H9 (cell line): ENCODE measurements at regions not wholly inside any gene's neighbourhood (a gene's known extent, or its start where the extent isn't known, plus 50 kb on each side); places are given as distances from the start of the nearest gene placed in this dataset.

Source experiments
- DNase-seq: peaks from one replicate; pipeline ENCODE4 v3.0.0-alpha.2; 2017
- H2AFZ ChIP-seq: one replicate; pipeline ENCODE4 v1.6.1; 2013; ENCODE audit warnings: mild to moderate bottlenecking, low read length, control low read depth, moderate library complexity
- H2AK5ac ChIP-seq: 2 replicates; pipeline ENCODE4 v1.6.1; 2013; ENCODE audit warnings: low read length, control low read depth, mixed read lengths; ENCODE audit not compliant: insufficient read length
- H2BK120ac ChIP-seq: one replicate; pipeline ENCODE4 v1.6.1; 2013; ENCODE audit warnings: low read depth, mild to moderate bottlenecking, low read length, control low read depth, inconsistent platforms; ENCODE audit not compliant: poor library complexity, severe bottlenecking
- H2BK12ac ChIP-seq: 2 replicates; pipeline ENCODE4 v1.6.1; 2013; ENCODE audit warnings: low read length, control low read depth, mixed read lengths, low read depth; ENCODE audit not compliant: insufficient read length
- H2BK15ac ChIP-seq: 2 replicates; pipeline ENCODE4 v1.6.1; 2013; ENCODE audit warnings: low read depth, low read length, control low read depth
- H2BK20ac ChIP-seq: one replicate; pipeline ENCODE4 v1.6.1; 2013; ENCODE audit warnings: low read depth, mild to moderate bottlenecking, low read length, control low read depth, inconsistent platforms; ENCODE audit not compliant: poor library complexity, severe bottlenecking
- H2BK5ac ChIP-seq: 2 replicates; pipeline ENCODE4 v1.6.1; 2013; ENCODE audit warnings: low read length, control low read depth, mixed read lengths; ENCODE audit not compliant: insufficient read length
- H3K14ac ChIP-seq: 2 replicates; pipeline ENCODE4 v1.6.1; 2013; ENCODE audit warnings: low read length, control low read depth; ENCODE audit not compliant: insufficient read depth
- H3K18ac ChIP-seq: 2 replicates; pipeline ENCODE4 v1.6.1; 2013; ENCODE audit warnings: low read depth, mild to moderate bottlenecking, mixed read lengths, low read length, control low read depth; ENCODE audit not compliant: insufficient read length
- H3K23ac ChIP-seq: 2 replicates; pipeline ENCODE4 v1.6.1; 2013; ENCODE audit warnings: low read length, control low read depth, mixed read lengths, low read depth; ENCODE audit not compliant: insufficient read length
- H3K23me2 ChIP-seq: 2 replicates; pipeline ENCODE4 v1.6.1; 2013; ENCODE audit warnings: low read depth, mild to moderate bottlenecking, mixed read lengths, low read length, control low read depth; ENCODE audit not compliant: insufficient read length, poor library complexity, severe bottlenecking
- H3K27ac ChIP-seq: 2 replicates; pipeline ENCODE4 v1.5.1; 2013; ENCODE audit warnings: low read length, control low read depth, mixed read lengths, low read depth; ENCODE audit not compliant: insufficient read length
- H3K27me3 ChIP-seq: 2 replicates; pipeline ENCODE4 v1.6.1; 2013; ENCODE audit warnings: low read length, control low read depth, inconsistent platforms; ENCODE audit not compliant: insufficient read depth
- H3K4ac ChIP-seq: 2 replicates; pipeline ENCODE4 v1.6.1; 2013; ENCODE audit warnings: low read depth, mild to moderate bottlenecking, control low read depth, inconsistent platforms, low read length, moderate library complexity
- H3K4me1 ChIP-seq: 2 replicates; pipeline ENCODE4 v1.6.1; 2013; ENCODE audit warnings: low read length, control low read depth, inconsistent platforms; ENCODE audit not compliant: insufficient read depth
- H3K4me2 ChIP-seq: 2 replicates; pipeline ENCODE4 v1.6.1; 2013; ENCODE audit warnings: low read length, control low read depth, mixed read lengths; ENCODE audit not compliant: insufficient read length, insufficient read depth
- H3K56ac ChIP-seq: 2 replicates; pipeline ENCODE4 v1.6.1; 2013; ENCODE audit warnings: low read depth, mild to moderate bottlenecking, mixed read lengths, low read length, control low read depth; ENCODE audit not compliant: insufficient read length
- H3K79me1 ChIP-seq: 2 replicates; pipeline ENCODE4 v1.6.1; 2013; ENCODE audit warnings: low read depth, mild to moderate bottlenecking, moderate library complexity, low read length, control low read depth, inconsistent platforms; ENCODE audit not compliant: insufficient read depth, poor library complexity, severe bottlenecking
- H3K79me2 ChIP-seq: 2 replicates; pipeline ENCODE4 v1.6.1; 2013; ENCODE audit warnings: low read length, control low read depth, inconsistent platforms; ENCODE audit not compliant: insufficient read depth
- H3K9ac ChIP-seq: 2 replicates; pipeline ENCODE4 v1.6.1; 2013; ENCODE audit warnings: low read length, control low read depth, mixed read lengths; ENCODE audit not compliant: insufficient read length; ENCODE audit errors: extremely low read depth
- H3K9me3 ChIP-seq: one replicate; pipeline ENCODE4 v1.6.1; 2013; ENCODE audit warnings: low read depth, low read length, inconsistent platforms; ENCODE audit not compliant: control insufficient read depth
- H3T11ph ChIP-seq: one replicate; pipeline ENCODE4 v1.6.1; 2013; ENCODE audit warnings: mild to moderate bottlenecking, low read length, control low read depth, inconsistent platforms
- H4K20me1 ChIP-seq: one replicate; pipeline ENCODE4 v1.6.1; 2013; ENCODE audit not compliant: control insufficient read depth, insufficient read length, insufficient read depth
- H4K5ac ChIP-seq: 2 replicates; pipeline ENCODE4 v1.6.1; 2013; ENCODE audit warnings: low read depth, mild to moderate bottlenecking, mixed read lengths, low read length, control low read depth; ENCODE audit not compliant: insufficient read length
- H4K8ac ChIP-seq: replicated peaks from 2 replicates; pipeline ENCODE4 v1.6.1; 2013; ENCODE audit warnings: low read length, control low read depth, mixed read lengths, low read depth; ENCODE audit not compliant: insufficient read length
- H4K91ac ChIP-seq: 2 replicates; pipeline ENCODE4 v1.6.1; 2013; ENCODE audit warnings: low read depth, mild to moderate bottlenecking, moderate library complexity, mixed read lengths, low read length, control low read depth; ENCODE audit not compliant: insufficient read length
- H3K27ac Mint-ChIP-seq, 3 experiments: 2 replicates in 2 of 3; 3 replicates in 1 of 3; pipeline ENCODE4 v1.8.0; 2020 to 2021; ENCODE audit warnings: mixed read lengths in 3 of 3, mild to moderate bottlenecking in 1 of 3, moderate library complexity in 1 of 3
- H3K27me3 Mint-ChIP-seq: 2 replicates; pipeline ENCODE4 v1.8.0; 2021; ENCODE audit warnings: low read depth, mild to moderate bottlenecking, moderate library complexity, mixed read lengths
- H3K36me3 Mint-ChIP-seq, 3 experiments: 2 replicates in 2 of 3; 3 replicates in 1 of 3; pipeline ENCODE4 v1.8.0; 2020 to 2021; ENCODE audit warnings: low read depth in 3 of 3, mixed read lengths in 3 of 3; ENCODE audit not compliant: insufficient read depth in 1 of 3
- H3K4me1 Mint-ChIP-seq, 2 experiments: 2 replicates each; pipeline ENCODE4 v1.8.0; 2020; ENCODE audit warnings: mixed read lengths in 2 of 2
- H3K4me3 Mint-ChIP-seq, 2 experiments: 2 replicates in 1 of 2; 3 replicates in 1 of 2; pipeline ENCODE4 v1.8.0; 2020 to 2021; ENCODE audit warnings: mild to moderate bottlenecking in 2 of 2, mixed read lengths in 2 of 2, moderate library complexity in 1 of 2
- H3K9me3 Mint-ChIP-seq, 2 experiments: 2 replicates in 1 of 2; 3 replicates in 1 of 2; pipeline ENCODE4 v1.8.0; 2020; ENCODE audit warnings: mild to moderate bottlenecking in 2 of 2, mixed read lengths in 2 of 2, moderate library complexity in 1 of 2
- CTCF ChIP-seq: fragments of 200-600 bp; sonication (generic); conservative IDR thresholded peaks from 3 replicates; pipeline ENCODE4 v1.8.0; 2021; ENCODE audit warnings: antibody characterized with exemption, mild to moderate bottlenecking
- WGBS: extraction: QIAGEN DNeasy Blood & Tissue Kit; methylation state at CpG from one replicate; pipeline ENCODE4 v1.1.7; 2013; ENCODE audit warnings: missing lambda C conversion rate, low lambda C conversion rate, mixed read lengths; ENCODE audit not compliant: insufficient read length; ENCODE audit errors: extremely low coverage; 5-methylcytosine and 5-hydroxymethylcytosine counted together

- H3K18ac ChIP-seq: no peak overlapping the region
- H3K4me2 ChIP-seq: no peak overlapping the region
- no peak overlapping the region for H2BK12ac ChIP-seq
- no peak overlapping the region for H3K4me3 Mint-ChIP-seq
- no CpG with 5 or more reads among the region's 1 CpG for WGBS
- H3T11ph ChIP-seq: no peak overlapping the region
- H3K27ac Mint-ChIP-seq: no peak overlapping the region
- H4K91ac ChIP-seq: no peak overlapping the region
- no peaks in the 10 kb centered on the region for H3K23me2 ChIP-seq
- H3K56ac ChIP-seq: no peak overlapping the region
- H3K14ac ChIP-seq: no peak overlapping the region
- H3K79me2 ChIP-seq: no peaks in the 10 kb centered on the region
- no peak overlapping the region for H3K4ac ChIP-seq
- H3K36me3 Mint-ChIP-seq: peaks cover 0 to 5% (median 0%) of the 10 kb centered on the region in 3 experiments; a peak in 2 of 7 replicates
- no peak overlapping the region for H4K5ac ChIP-seq
- no peak overlapping the region for H2BK5ac ChIP-seq
- H2BK20ac ChIP-seq: no peak overlapping the region
- no peak overlapping the region for H2AFZ ChIP-seq
- no peaks in the 10 kb centered on the region for H3K4me1 ChIP-seq
- no peaks in the 10 kb centered on the region for H3K27me3 ChIP-seq
- no peak overlapping the region for H4K8ac ChIP-seq
- H3K9me3 ChIP-seq: no peaks in the 10 kb centered on the region
- H3K23ac ChIP-seq: no peak overlapping the region
- no peaks in the 10 kb centered on the region for H4K20me1 ChIP-seq
- TF ChIP-seq CTCF: no peak
- H3K9me3 Mint-ChIP-seq: 0 out of 5 replicates have a peak, but pooled peaks cover 0 to 2% of the 10 kb centered on the region in 2 experiments
- no peak overlapping the region for H2AK5ac ChIP-seq
- no peak overlapping the region for H2BK15ac ChIP-seq
- H3K79me1 ChIP-seq: no peaks in the 10 kb centered on the region
- no peak overlapping the region for H2BK120ac ChIP-seq
- peaks cover 6 to 15% of the 10 kb centered on the region in 2 experiments for H3K4me1 Mint-ChIP-seq
- H3K9ac ChIP-seq: no peak overlapping the region
- H3K27me3 Mint-ChIP-seq: no peaks in the 10 kb centered on the region
- DNase-seq: no peak
- H3K27ac ChIP-seq: no peak overlapping the region
Measured at GRCh38 chr5:166648736-166649135, 1642.7 kb upstream of the WWC1 start.
